Coronary artery (tissue), 2 donors: ENCODE measurements at regions not wholly inside any gene's neighbourhood (a gene's known extent, or its start where the extent isn't known, plus 50 kb on each side); places are given as distances from the start of the nearest gene placed in this dataset.

ENCODE experiments used
- DNase-seq: peaks from one replicate; pipeline ENCODE4 v3.0.0-alpha.2; 2017; ENCODE audit warnings: low spot score
- H3K27ac ChIP-seq, 2 donors: fragments of 200-600 bp; sonication (generic); one replicate each; pipeline ENCODE4 v1.5.1; 2016 to 2019
- H3K4me3 ChIP-seq: fragments of 200-600 bp; sonication (generic); 2 replicates; pipeline ENCODE4 v1.5.1; 2016; ENCODE audit warnings: mild to moderate bottlenecking, moderate library complexity
- TF ChIP-seq, protein P1 (sequence below): fragments of 200-600 bp; sonication (generic); IDR thresholded peaks from one replicate; pipeline ENCODE4 v1.5.1; 2019; ENCODE audit warnings: antibody characterized with exemption

DNA sequence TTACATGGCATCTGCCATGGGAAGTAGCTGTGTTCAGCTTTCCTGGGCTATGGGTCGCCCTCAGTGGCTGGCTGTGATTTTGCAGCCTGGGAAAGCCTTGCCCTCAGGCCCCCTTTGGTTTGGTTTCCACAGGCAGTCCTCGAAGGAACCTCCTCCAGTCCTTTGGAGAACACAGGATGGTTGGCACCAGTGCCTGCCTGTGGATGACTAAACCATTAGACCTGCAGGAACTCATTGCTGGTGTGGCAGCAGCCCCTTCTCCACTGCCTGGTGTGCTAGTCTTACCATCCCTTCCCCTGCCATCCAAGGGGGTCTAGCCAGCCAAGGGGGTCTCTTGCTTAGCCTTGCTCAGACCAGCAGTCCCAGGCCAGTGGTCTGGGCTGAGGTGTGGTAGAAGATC lies 71.4 kb upstream of the PJA1 start:
- TF ChIP-seq, protein P1, sequence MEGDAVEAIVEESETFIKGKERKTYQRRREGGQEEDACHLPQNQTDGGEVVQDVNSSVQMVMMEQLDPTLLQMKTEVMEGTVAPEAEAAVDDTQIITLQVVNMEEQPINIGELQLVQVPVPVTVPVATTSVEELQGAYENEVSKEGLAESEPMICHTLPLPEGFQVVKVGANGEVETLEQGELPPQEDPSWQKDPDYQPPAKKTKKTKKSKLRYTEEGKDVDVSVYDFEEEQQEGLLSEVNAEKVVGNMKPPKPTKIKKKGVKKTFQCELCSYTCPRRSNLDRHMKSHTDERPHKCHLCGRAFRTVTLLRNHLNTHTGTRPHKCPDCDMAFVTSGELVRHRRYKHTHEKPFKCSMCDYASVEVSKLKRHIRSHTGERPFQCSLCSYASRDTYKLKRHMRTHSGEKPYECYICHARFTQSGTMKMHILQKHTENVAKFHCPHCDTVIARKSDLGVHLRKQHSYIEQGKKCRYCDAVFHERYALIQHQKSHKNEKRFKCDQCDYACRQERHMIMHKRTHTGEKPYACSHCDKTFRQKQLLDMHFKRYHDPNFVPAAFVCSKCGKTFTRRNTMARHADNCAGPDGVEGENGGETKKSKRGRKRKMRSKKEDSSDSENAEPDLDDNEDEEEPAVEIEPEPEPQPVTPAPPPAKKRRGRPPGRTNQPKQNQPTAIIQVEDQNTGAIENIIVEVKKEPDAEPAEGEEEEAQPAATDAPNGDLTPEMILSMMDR: no peak

DNA sequence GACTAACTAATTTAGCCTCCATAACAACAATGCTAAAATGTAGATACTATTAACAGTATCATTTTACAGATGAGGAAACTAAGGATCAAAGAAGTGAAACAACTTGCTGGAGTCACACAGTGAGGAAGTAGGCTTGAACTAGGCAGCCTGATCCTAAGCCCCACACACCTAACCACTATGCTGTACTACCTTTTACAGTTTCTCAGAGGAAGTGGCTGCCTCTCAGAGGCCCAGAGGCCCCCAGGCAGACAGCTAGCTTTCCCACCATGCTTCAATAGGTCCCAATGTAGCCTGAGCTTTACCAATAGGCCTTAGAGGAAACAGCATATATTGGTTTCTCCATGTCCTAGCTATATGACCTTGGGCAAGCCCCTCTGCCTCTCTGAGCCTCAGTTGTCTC lies 69.4 kb upstream of the PJA1 start:
- DNase-seq: no peak
- Histone ChIP-seq H3K4me3 (no peak overlapping the region), H3K27ac (no peak overlapping the region)
- TF ChIP-seq, protein P1: no peak

More for the DNA sequence above, 71.4 kb upstream of the PJA1 start:
- H3K4me3 ChIP-seq: no peak overlapping the region
- H3K27ac ChIP-seq: no peak overlapping the region
- no peak for DNase-seq

DNA sequence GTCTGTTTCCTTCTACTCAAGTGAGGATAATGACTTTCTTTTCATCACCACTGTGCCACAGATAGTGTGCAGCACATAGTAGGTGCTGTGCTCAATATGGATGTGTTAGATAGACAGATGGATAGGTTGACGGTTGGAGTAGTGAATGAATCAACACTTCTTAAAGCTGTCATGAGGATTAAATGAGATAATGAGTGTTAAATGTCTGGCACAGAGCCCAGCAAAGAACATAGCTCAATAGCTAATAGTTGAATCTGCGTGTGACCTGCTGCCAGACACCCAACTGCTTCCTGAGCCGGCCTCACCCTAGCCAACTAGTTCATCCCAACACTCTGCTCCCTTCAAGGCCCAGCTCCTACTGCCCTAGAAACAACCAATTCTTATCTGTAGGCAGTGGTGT lies 67.7 kb upstream of the PJA1 start:
- DNase-seq: no peak
- TF ChIP-seq, protein P1: no peak
- Histone ChIP-seq H3K27ac (no peak overlapping the region), H3K4me3 (no peak overlapping the region)

DNA sequence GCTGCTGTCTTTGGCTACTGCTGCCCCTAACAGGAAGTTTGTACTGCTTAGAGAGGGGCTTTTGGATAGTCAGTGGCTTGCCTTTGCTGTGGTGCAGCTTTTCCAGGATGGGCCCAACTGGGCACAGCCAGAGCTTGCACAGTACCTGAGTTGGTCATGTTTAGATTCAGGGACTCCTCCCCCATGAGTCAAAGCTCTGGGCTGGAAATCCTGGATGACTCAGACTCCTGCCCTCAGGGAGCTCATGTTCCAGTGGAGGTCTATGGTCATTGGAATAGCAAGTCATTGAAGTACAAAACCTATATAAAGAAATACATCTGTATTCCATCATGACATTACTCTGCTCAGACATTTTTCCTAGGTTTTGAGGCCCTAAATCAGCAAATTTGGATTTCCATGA lies 66.7 kb upstream of the PJA1 start:
- TF ChIP-seq, protein P1: no peak
- Histone ChIP-seq H3K4me3 (no peak overlapping the region), H3K27ac (no peak overlapping the region)
- no peak for DNase-seq

DNA sequence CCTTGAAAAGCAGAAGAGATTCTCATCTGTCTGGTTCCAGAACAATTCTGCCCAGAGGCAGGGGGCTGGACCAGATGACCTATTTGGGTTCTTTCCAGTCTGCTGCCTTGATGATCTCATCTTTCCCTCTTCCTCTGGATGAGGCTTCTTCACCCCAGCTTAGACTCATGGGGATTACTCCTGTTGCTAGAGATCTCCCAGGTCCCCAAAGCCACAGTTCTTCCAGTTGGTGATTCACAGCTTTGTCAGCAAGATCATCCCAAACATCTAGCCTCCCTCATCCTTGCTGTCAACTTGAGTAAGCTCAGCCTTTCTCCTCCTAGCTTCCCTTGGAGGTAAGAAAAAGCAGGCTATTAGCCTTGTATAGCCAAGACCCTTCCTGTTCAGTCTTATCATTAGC lies 64.2 kb upstream of the PJA1 start:
- Histone ChIP-seq H3K4me3 (no peak overlapping the region), H3K27ac (no peak overlapping the region)
- TF ChIP-seq, protein P1: no peak
- no peak for DNase-seq

DNA sequence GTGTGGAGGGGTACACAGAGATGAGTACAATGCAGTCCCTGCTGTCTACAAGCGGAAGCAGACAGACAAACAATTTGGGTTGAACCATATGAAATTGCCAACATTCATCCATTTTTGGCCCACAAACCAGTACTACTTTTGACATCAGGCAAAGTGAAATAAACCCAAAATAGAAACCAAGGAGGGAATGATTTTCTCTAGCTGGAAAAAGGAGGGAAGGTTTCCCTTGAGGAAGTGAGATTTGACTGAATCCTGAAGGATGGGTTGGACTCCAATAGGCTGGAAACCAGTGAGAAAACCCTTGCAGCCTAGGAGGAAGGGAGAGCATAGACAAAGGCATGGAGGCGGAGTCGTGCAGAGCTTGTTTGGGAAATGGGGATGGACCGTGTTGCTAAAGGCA lies 63.5 kb upstream of the PJA1 start:
- DNase-seq: no peak
- TF ChIP-seq, protein P1: no peak
- H3K27ac ChIP-seq: no peak overlapping the region
- H3K4me3 ChIP-seq: no peak overlapping the region

DNA sequence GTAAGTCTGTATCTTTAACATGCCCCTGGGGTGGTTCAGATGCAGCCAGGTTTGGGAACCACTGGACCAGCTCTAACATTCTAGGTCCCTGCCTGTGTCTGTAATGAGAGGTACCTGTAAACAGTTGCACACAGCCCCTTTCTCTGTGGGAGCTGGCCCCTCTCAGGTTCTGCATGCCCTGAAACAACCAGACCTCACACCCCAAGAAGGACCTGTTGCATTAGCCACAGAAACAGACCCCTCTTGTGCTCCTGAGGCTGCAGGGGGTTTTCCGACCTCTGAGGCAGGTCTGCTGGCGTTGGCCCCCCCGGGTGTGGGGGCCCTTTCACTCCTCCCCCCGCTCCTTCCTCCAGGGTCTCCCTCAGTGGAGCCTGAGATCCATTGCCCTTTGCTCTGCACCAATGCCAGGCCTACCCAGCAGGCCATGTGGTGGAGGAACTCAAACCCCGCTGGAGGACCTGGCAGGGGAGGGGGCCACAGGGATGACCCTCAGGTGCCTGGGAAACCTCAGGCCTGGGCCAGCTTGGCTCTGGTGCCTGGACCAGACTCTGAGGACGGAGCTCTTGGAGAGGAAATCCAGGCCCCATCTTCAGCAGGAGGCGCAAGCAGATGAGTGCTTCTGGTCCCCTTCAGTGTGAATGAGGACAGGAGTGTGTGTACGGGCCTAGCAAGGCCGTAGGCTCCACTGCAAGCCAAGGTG lies 61.4 kb upstream of the PJA1 start:
- no peak overlapping the region for H3K4me3 ChIP-seq
- TF ChIP-seq, protein P1: no peak
- no peak for DNase-seq
- H3K27ac ChIP-seq: no peak overlapping the region
